ENCODE measurements at regions not wholly inside any gene's neighbourhood (a gene's known extent, or its start where the extent isn't known, plus 50 kb on each side); places are given as distances from the start of the nearest gene placed in this dataset.

DNA sequence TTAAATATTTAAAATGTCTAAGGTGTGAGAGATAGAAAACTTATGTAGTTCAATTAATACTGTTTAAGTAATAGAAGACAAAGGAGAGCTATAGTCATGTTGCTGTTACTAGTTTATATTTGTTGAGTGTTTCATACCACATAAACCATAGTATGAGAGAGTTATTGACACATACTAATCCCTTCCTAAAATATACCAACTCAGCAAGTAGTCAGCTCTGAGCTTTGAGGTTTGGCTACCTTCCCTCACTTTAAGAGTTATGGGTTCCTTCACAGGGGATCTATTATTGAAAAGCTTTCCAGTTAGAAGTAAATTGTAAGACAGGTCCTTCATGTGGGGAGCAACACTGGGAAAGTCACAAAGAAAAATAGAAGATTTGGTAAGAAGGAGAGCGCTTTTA, 701.6 kb upstream of the ZEB2 start:
- no peak for DNase-seq (ENCODE audit: low read depth in 2 of 3, low spot score in 1 of 3)

- no peak for DNase-seq (ENCODE audit: low read depth in 2 of 3, low spot score in 1 of 3)
Measured at GRCh38 chr2:145221032-145221431, 701.1 kb upstream of the ZEB2 start.

GRCh38 chr2:145220496-145220895, 700.6 kb upstream of the ZEB2 start:
- DNase-seq (ENCODE audit: low read depth in 2 of 3, low spot score in 1 of 3) = no peak

GRCh38 chr2:145207884-145208283, 688.0 kb upstream of the ZEB2 start:
- no peak for DNase-seq (ENCODE audit: low read depth in 2 of 3, low spot score in 1 of 3)

DNA sequence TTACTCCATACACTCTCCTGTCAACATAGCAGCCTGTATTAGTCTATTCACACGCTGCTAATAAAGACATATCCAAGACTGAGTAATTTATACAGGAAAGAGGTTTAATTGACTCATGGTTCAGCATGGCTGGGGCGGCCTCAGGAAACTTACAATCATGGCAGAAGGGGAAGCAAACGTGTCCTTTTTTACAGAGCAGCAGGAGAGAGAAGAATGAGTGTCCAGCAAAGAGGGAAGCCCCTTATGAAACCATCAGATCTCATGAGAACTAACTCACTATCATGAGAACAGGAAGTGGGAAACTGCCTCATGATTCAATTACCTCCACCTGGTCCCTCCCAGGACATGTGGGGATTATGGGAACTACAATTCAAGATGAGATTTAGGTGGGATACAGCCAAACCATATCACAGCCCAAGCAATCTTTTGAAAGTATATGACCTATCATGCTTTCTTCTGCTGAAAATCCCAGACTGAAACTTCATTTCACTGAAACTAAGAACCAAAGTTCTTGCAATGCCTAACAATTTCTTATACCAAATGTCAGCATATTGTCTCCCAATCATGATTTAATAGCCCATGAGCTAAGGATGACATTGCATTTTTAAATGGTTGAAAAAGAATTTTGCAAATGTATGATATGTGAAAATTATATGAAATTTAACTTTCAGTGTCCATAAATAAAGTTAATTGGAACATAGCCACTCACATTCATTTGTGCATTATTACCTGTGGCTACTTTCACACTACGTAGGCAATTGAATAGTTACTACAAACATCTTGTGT, 686.8 kb upstream of the ZEB2 start:
- no peak for DNase-seq (ENCODE audit: low read depth in 2 of 3, low spot score in 1 of 3)

- no peak for DNase-seq (ENCODE audit: low read depth in 2 of 3, low spot score in 1 of 3)
Measured at GRCh38 chr2:145203891-145204290, 684.0 kb upstream of the ZEB2 start.

DNA sequence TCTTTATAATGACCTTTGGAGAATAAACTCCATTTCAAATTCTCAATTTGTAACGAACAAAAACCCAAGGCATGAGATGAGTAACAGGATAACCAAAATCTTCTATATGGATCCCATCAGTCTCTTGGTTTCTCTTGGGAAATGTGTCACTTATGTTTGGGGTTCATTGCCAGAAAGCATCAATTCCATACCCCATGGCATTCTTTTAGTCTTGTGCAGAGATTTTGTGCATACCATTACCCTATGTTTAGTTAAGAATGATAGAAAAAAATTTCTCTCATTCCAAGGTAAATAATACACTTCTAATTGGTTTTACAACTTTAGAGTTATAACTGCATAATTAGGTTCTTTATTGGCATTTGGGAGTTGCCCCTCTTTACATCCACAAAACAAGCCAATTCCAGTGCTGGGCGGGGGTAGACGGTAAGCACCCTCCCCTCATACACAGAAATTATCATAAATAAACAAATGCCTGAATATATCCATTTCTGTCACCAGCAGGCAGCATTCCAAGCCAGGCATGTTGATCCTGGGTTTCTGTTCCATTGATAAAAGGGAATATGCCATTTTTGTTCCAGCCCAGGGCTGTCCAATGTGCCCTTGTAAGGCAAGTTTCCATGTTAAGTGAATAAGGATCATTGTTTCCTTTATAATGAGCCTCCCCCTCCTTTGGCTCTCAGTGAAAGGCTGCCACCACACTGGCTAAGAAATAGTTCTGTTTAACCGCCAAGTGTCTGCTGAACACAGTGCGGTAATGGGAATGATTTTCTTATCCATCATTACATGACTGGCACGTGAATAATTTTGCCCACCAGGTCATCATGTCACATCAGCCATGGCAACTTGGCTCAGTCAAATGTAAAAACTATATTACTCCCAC, 680.1 kb upstream of the ZEB2 start:
- DNase-seq (ENCODE audit: low read depth in 2 of 3, low spot score in 1 of 3) = no peak

GRCh38 chr2:145199042-145199441, 679.1 kb upstream of the ZEB2 start:
- no peak for DNase-seq (ENCODE audit: low read depth in 2 of 3, low spot score in 1 of 3)

DNA sequence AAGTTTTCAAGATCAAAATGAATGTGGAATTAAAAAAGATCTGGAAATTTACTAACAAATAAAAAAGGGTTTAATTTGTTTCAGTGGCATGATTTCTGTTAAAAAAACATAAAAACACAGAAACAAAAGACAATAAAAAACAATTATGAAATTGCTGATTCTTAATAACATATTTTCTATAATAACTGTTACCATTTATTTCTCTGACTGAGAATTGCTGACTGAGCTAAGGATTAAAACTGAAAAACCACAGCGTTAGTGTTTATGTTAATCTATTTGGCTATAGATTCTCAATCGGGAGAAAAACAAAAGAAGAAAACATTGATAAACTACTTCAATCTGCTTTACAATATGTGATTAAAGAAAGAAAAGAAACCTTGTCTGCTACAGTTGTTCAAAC, 678.6 kb upstream of the ZEB2 start:
- DNase-seq (ENCODE audit: low read depth in 2 of 3, low spot score in 1 of 3) = no peak

DNA sequence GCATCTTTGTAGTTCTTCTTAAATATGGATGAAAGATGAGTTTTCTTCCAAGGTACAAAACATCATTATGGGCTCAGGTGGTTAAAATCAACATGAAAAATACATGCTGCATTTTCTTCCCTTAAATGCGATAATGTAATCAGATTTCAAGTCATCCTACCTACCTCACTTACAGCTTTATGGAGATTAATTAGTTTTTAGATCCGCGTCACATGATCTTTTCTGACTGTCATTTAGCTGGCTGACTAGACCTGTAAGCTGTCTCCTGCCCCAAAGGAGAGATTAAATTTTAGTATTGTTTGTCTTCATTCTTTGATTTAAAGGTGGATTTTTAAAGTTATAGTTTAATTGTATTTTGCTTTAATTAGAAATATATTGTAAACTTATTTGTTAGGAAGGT, 678.0 kb upstream of the ZEB2 start:
- no peak for DNase-seq (ENCODE audit: low read depth in 2 of 3, low spot score in 1 of 3)

- no peak for DNase-seq (ENCODE audit: low read depth in 2 of 3, low spot score in 1 of 3)
Measured at GRCh38 chr2:145194673-145195072, 674.8 kb upstream of the ZEB2 start.

DNA sequence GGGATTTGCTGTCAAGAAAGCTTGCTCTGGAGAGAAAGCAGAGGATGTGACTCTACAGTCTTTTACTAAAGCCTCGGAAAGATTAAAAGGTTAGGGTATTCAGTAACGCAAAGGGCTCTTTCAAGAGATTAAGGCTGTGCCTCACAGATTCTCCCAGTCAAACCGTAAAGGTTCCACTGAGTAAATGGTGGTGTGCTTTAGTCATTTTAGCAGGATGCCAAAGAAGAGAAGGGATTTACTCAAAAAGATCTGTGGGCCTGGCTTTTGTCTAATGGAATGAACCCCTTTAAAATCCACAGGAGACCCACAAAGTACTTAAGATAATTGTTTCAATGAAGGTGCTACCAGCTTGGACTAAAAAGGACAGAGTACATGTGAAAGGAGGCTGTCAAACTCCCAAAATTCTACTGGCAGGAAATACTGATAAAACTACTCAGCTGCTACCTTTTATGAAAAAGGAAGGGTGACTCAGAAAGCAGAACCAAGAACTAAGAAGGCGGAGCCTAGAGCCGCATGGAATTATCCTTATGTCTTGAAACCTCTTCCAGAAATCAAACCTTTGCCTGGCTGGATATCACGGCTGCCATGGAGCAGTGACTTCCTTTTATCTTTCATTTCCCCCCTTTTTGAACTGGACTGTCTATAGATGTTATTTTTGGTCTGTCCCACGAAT, 670.2 kb upstream of the ZEB2 start:
- DNase-seq (ENCODE audit: low read depth in 2 of 3, low spot score in 1 of 3) = no peak

GRCh38 chr2:145186303-145186702, 666.4 kb upstream of the ZEB2 start:
- DNase-seq (ENCODE audit: low read depth in 2 of 3, low spot score in 1 of 3) = no peak

DNA sequence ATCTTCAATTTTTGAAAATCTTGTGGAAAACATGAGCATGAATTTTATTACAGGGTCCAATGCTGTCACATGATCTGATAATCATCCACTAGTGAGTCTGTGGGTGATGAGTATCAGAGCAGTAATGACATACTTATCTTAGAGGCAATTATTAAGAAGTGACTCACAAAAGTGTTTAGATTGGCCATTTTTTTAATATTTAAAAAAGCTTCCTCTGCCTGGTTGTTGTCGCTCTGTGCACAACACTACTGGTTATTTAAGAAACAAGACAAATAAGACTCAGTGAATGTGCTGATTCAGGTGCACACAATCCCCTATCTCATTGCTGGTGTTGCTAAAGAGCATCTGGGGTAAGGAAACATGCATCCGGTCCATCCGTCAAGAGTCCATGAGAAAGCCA, 665.8 kb upstream of the ZEB2 start:
- no peak for DNase-seq (ENCODE audit: low read depth in 2 of 3, low spot score in 1 of 3)

DNA sequence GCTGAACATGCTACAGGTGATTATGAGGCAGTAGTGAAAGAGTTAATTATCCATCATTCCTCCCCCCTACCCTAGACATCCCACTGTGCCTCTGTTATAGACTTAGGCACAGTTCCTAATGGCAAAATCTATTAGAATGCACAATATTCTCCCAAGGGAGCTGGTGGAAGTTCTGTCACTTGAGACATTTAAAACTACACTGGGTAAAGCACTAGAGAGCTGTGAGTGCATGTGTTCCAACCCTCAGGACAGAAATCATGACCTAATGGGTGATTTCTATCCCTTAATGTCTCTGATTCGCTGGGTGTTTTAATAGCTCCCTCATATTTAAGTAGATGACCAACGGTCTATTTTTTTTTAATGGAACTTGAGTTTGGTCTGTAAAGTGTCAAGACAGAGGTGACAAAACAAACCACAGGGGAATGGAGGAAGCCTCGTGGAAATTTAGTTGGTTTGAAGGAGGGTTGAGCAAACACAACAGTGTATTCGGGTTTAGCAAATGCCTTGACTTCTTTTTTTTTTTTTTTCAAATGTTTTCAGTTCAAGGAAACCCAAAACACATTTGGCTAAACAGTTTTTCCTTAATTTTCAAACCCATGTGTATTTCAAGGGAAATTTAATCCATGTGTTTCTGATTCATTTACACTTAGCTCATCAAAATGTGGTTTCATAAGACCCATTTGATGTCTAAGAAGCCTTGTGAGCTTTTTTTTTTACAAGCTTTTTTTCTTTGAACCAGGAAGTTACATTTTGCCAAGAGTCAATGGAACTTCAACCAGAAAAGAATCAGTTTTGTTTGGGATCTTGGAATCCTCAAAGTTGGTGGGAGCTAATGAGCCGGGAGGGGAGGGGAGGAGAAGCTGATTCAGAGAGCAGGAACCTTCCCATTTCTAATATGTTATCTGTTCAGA, 665.1 kb upstream of the ZEB2 start:
- DNase-seq (ENCODE audit: low read depth in 2 of 3, low spot score in 1 of 3) = no peak

DNA sequence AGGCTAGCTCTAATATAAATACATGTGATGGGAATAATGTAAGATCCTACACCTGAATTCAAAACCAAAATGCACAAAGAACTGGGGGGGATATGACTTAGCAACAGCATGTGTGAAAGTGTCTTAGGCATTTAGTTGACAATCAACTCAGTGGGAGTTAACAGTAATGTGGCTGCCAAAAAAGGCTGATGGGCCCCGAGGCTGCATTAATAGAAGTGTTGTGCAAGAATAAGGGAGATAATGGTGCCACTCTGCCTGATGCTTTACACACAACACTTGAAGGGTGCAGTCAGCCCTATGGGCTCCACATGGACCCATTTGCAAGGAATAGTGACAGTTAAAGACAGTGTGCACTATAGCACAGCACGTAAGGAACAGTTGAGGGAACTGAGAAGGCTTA, 649.4 kb upstream of the ZEB2 start:
- DNase-seq (ENCODE audit: low read depth in 2 of 3, low spot score in 1 of 3) = no peak

DNA sequence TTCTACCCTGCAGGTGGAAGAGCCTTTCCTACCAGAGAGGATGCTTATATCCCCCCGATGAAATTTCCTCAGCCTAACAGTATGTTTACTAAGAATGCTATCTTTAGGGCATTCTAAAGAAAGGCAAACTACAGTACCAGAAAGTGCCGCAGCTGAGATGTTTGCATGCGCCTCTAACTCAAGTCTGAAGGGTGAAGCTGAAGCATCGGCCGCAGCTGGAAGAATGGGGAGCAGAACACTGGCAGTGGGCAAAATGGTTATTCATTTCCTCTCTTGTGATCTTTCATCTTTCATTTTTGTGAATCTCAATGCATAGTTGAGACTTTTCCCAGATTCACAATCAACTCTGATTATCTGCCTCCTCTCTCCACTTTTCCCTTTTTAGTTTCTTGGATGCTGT, 648.2 kb upstream of the ZEB2 start:
- no peak for DNase-seq (ENCODE audit: low read depth in 2 of 3, low spot score in 1 of 3)

DNA sequence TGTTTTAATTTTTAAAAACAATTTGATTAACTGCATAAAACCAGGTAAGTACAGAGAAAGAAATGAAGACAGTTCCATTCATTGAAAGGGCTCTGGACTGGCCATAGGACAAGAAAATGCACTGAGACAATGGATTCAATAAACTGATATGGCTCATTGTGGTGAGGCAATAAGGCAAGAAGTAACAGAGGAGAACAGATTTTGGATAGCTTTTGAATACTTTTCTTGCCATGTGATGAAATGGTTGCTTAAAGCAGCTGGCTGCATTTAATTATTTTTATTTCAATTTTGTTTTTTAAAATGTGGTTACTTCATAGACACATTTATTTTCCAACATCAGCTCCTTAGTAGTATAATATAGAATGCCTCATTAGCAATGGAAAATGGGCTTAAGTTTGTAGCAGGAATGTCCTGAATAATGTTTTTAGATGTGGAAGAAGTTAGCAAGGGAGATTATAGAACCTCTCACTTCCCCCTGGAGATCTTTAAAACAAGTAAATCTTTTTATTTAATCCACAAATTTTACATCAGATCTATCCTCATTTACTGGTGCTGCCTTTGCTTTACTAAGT, 646.9 kb upstream of the ZEB2 start:
- no peak for DNase-seq (ENCODE audit: low read depth in 2 of 3, low spot score in 1 of 3)

- DNase-seq (ENCODE audit: low read depth in 2 of 3, low spot score in 1 of 3) = no peak
Measured at GRCh38 chr2:145161656-145162055, 641.7 kb upstream of the ZEB2 start.

- DNase-seq (ENCODE audit: low read depth in 2 of 3, low spot score in 1 of 3) = no peak
Measured at GRCh38 chr2:145160855-145161254, 640.9 kb upstream of the ZEB2 start.

- DNase-seq (ENCODE audit: low read depth in 2 of 3, low spot score in 1 of 3) = no peak
Measured at GRCh38 chr2:145159676-145160075, 639.8 kb upstream of the ZEB2 start.

Measured in stimulated activated CD4-positive, alpha-beta T cell treated with anti-CD3 and anti-CD28 coated beads, Interleukin-12 subunit alpha, Interleukin-12 subunit beta, amount 100 ng/mL, for 48 hours (primary cell).